Ascending aorta (tissue), 2 donors: ENCODE measurements at regions not wholly inside any gene's neighbourhood (a gene's known extent, or its start where the extent isn't known, plus 50 kb on each side); places are given as distances from the start of the nearest gene placed in this dataset.

Source experiments
- DNase-seq, 2 donors: peaks; one replicate each; pipeline ENCODE4 v3.0.0-alpha.2; 2019; ENCODE audit warnings: low spot score in 2 of 2
- H3K27ac ChIP-seq, 2 donors: fragments of 200-600 bp; sonication (generic); one replicate each; pipeline ENCODE4 v1.5.1; 2016 to 2017; ENCODE audit warnings: mild to moderate bottlenecking in 1 of 2
- H3K27me3 ChIP-seq: fragments of 200-600 bp; sonication (generic); one replicate; pipeline ENCODE4 v1.5.1; 2017
- H3K36me3 ChIP-seq, 2 donors: fragments of 200-600 bp; sonication (generic); one replicate each; pipeline ENCODE4 v1.5.1; 2016
- H3K4me1 ChIP-seq, 2 donors: fragments of 200-600 bp; sonication (generic); one replicate each; pipeline ENCODE4 v1.5.1; 2016 to 2017; ENCODE audit warnings: mild to moderate bottlenecking in 1 of 2
- H3K4me3 ChIP-seq, 2 donors: fragments of 200-600 bp; sonication (generic); one replicate each; pipeline ENCODE4 v1.5.1; 2016 to 2017; ENCODE audit warnings: mild to moderate bottlenecking in 1 of 2
- H3K9me3 ChIP-seq, 2 donors: fragments of 200-600 bp; sonication (generic); one replicate each; pipeline ENCODE4 v1.5.1; 2016
- intact Hi-C: fragments of 100-400 bp; cut with DNase I; formaldehyde crosslinking; loops from one replicate; pipeline ENCODE4 v1.15.1; 2023
- TF ChIP-seq, protein P1 (sequence below), 3 experiments: fragments of 200-600 bp in 2 of 3; fragments of 450-650 bp in 1 of 3; sonication (generic) in 2 of 3; IDR thresholded peaks; one replicate each; pipeline ENCODE4 v1.5.1; 2016 to 2019; ENCODE audit warnings: antibody characterized with exemption in 3 of 3, mild to moderate bottlenecking in 1 of 3, moderate library complexity in 1 of 3

DNA sequence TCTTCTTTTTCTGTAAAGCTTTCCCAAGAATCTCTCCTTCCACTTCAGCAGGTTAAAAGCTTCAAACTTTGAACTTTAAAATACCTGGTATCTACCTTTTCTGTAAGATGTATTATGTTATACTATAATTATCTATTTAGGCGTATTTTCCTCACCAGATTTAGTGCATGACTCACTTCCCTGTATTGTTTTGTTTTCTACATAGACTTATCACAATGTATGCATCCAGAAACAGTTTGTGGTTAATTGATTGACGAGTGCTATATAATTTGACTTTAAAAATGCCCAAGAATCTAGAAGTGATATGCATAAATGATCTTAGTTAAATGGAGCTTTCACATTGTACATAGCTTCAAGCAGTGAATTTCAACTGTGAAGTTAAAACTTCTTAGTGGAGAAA lies 473.9 kb upstream of the CDH2 start:
- intact Hi-C loops = no loop called here
- Histone ChIP-seq H3K27me3 (no peaks in the 10 kb centered on the region), H3K4me1 (no peaks in the 10 kb centered on the region), H3K36me3 (no peaks in the 10 kb centered on the region), H3K4me3 (no peak overlapping the region), H3K27ac (no peak overlapping the region), H3K9me3 (no peaks in the 10 kb centered on the region)
- TF ChIP-seq, protein P1, sequence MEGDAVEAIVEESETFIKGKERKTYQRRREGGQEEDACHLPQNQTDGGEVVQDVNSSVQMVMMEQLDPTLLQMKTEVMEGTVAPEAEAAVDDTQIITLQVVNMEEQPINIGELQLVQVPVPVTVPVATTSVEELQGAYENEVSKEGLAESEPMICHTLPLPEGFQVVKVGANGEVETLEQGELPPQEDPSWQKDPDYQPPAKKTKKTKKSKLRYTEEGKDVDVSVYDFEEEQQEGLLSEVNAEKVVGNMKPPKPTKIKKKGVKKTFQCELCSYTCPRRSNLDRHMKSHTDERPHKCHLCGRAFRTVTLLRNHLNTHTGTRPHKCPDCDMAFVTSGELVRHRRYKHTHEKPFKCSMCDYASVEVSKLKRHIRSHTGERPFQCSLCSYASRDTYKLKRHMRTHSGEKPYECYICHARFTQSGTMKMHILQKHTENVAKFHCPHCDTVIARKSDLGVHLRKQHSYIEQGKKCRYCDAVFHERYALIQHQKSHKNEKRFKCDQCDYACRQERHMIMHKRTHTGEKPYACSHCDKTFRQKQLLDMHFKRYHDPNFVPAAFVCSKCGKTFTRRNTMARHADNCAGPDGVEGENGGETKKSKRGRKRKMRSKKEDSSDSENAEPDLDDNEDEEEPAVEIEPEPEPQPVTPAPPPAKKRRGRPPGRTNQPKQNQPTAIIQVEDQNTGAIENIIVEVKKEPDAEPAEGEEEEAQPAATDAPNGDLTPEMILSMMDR (IDR thresholded peaks at IDR 0.05) = no peak
- DNase-seq = no peak

DNA sequence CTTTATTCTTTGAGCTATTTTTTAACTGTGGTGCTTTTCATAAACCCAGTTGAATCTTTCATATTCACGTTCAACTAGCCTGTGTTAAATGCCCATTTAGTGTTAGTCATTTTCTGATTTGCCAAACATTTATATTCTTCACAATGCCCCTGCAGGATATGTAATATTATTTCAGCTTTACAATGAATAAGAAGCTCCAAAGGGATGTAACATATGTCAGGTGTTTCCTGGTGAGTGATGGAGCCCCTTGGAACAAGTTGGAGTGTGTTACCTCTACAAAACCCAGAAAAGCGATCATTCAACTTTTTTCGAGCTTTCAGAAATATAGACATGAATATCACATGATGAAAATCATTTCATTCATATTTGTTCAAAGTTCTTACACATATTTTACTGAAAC lies 471.0 kb upstream of the CDH2 start:
- H3K4me3 ChIP-seq = no peak overlapping the region
- TF ChIP-seq, protein P1 (IDR thresholded peaks at IDR 0.05) = no peak
- no peaks in the 10 kb centered on the region for H3K9me3 ChIP-seq
- no peak overlapping the region for H3K27ac ChIP-seq
- no peaks in the 10 kb centered on the region for H3K36me3 ChIP-seq
- H3K4me1 ChIP-seq = no peaks in the 10 kb centered on the region
- DNase-seq = no peak
- H3K27me3 ChIP-seq = no peaks in the 10 kb centered on the region
- intact Hi-C loops = no loop called here

DNA sequence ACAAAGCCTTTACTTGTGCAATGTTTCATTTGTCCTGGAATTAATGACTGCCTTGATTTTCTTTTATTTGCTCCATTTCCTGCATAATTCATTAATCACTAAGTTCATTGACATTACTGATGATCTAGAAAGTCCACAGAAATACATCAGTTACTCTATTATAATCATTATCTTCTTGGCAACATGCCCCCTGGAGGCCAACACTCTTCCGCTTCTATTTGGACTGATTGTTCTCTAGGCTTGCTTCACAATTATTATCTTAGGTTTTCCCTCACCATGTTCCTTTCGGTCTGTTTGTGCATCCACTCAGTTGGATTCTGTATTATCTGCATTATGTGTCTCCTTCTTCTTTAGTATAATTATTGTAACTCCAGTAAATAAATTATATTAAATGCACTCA lies 461.0 kb upstream of the CDH2 start:
- intact Hi-C loops = no loop called here
- no peaks in the 10 kb centered on the region for H3K9me3 ChIP-seq
- no peak overlapping the region for H3K27ac ChIP-seq
- no peaks in the 10 kb centered on the region for H3K27me3 ChIP-seq
- TF ChIP-seq, protein P1 (IDR thresholded peaks at IDR 0.05) = no peak
- no peak for DNase-seq
- H3K4me3 ChIP-seq = no peak overlapping the region
- no peaks in the 10 kb centered on the region for H3K4me1 ChIP-seq
- H3K36me3 ChIP-seq = no peaks in the 10 kb centered on the region

GRCh38 chr18:28635530-28635929 lies 458.6 kb upstream of the CDH2 start:
- H3K9me3 ChIP-seq = no peaks in the 10 kb centered on the region
- DNase-seq = no peak
- no peak overlapping the region for H3K4me3 ChIP-seq
- intact Hi-C loops = no loop called here
- no peak overlapping the region for H3K27ac ChIP-seq
- H3K4me1 ChIP-seq = no peaks in the 10 kb centered on the region
- no peaks in the 10 kb centered on the region for H3K36me3 ChIP-seq
- TF ChIP-seq, protein P1 (IDR thresholded peaks at IDR 0.05) = no peak
- H3K27me3 ChIP-seq = no peaks in the 10 kb centered on the region

DNA sequence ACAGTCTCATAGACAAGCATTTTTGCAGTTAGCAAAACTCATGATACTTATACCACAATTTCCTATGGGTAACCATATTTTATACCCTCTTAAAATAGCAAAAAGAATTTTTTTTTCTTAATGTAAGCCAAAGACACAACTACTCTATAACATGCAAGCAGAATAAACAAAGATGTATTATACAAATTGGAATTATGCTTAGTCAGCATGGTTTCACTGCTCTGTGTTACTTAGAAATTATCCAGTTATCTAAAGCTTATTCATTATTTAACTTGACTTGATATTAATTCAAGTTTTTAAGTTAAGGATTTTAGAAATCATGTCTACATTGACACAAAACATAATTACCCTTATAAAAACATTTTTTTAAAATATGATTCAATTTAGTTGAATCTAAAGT lies 449.8 kb upstream of the CDH2 start:
- intact Hi-C loops = no loop called here
- H3K4me3 ChIP-seq = no peak overlapping the region
- no peaks in the 10 kb centered on the region for H3K36me3 ChIP-seq
- DNase-seq = no peak
- no peaks in the 10 kb centered on the region for H3K27me3 ChIP-seq
- no peak overlapping the region for H3K27ac ChIP-seq
- H3K4me1 ChIP-seq = no peaks in the 10 kb centered on the region
- TF ChIP-seq, protein P1 (IDR thresholded peaks at IDR 0.05) = no peak
- H3K9me3 ChIP-seq = no peaks in the 10 kb centered on the region

DNA sequence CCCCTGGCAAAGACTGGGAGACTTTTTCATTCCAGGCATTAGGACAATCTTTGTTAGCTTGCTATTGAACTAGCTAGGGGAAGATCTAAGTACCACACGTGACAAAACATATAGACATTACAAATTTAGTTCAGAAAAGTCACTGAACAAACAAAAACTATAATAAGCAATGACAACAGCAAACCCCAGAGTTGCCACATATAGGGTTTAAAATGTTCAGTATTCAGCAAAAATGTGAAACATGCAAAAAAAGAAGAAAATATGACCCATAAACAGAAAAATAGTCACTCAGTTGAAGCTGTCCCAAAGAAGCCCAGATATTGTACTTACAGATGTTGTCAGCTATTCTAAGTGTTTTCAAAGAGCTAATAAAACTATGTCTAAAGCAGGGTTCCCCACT lies 431.1 kb upstream of the CDH2 start:
- Histone ChIP-seq H3K4me1 (no peaks in the 10 kb centered on the region), H3K27me3 (no peaks in the 10 kb centered on the region), H3K36me3 (no peaks in the 10 kb centered on the region), H3K27ac (no peak overlapping the region), H3K9me3 (no peaks in the 10 kb centered on the region), H3K4me3 (no peak overlapping the region)
- TF ChIP-seq, protein P1 (IDR thresholded peaks at IDR 0.05) = no peak
- intact Hi-C loops = no loop called here
- DNase-seq = no peak
